GM06990 (cell line): ENCODE measurements at regions not wholly inside any gene's neighbourhood (a gene's known extent, or its start where the extent isn't known, plus 50 kb on each side); places are given as distances from the start of the nearest gene placed in this dataset.

Experiments
- DNase-seq: peaks from one replicate; pipeline ENCODE4 v3.0.0-alpha.2; 2011; ENCODE audit not compliant: insufficient read length; ENCODE audit errors: extremely low read depth
- H3K27me3 ChIP-seq: replicated peaks from 2 replicates; pipeline ENCODE4 v1.6.0; 2011; ENCODE audit warnings: low read length; ENCODE audit not compliant: control insufficient read depth, insufficient read depth
- H3K36me3 ChIP-seq: 2 replicates; pipeline ENCODE4 v1.5.1; 2011; ENCODE audit warnings: low read length; ENCODE audit not compliant: control insufficient read depth, insufficient read depth
- H3K4me3 ChIP-seq: replicated peaks from 2 replicates; pipeline ENCODE4 v1.5.1; 2011; ENCODE audit warnings: low read depth, mild to moderate bottlenecking, control low read depth, low read length
- TF ChIP-seq, protein P1 (sequence below): IDR thresholded peaks from 2 replicates; pipeline ENCODE4 v1.5.1; 2011; ENCODE audit warnings: low read length, control low read depth, mild to moderate bottlenecking, inconsistent platforms; ENCODE audit not compliant: insufficient read depth, poor library complexity, severe bottlenecking

DNA sequence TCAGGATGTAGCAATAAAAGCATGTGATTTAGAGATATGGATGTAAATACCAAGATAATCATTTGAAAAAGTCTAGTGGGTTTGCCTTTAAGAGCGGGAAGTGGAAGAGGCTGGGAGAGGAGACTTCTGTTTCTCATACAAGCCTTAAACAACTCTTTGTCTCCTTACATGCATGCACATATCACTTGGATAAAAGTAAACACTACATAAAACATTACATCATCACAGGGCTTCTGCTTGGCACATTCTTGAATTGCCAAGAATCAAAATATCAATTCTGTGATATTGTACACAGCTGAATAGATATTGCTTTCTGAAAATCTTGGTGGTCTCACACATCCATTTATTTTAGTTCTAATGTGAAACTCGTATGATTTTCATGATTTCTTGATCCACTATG is 57.6 kb downstream of the FOXD1 start:
- DNase-seq = no peak
- TF ChIP-seq, protein P1, sequence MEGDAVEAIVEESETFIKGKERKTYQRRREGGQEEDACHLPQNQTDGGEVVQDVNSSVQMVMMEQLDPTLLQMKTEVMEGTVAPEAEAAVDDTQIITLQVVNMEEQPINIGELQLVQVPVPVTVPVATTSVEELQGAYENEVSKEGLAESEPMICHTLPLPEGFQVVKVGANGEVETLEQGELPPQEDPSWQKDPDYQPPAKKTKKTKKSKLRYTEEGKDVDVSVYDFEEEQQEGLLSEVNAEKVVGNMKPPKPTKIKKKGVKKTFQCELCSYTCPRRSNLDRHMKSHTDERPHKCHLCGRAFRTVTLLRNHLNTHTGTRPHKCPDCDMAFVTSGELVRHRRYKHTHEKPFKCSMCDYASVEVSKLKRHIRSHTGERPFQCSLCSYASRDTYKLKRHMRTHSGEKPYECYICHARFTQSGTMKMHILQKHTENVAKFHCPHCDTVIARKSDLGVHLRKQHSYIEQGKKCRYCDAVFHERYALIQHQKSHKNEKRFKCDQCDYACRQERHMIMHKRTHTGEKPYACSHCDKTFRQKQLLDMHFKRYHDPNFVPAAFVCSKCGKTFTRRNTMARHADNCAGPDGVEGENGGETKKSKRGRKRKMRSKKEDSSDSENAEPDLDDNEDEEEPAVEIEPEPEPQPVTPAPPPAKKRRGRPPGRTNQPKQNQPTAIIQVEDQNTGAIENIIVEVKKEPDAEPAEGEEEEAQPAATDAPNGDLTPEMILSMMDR = no peak
- H3K4me3 ChIP-seq = no peak overlapping the region
- no peaks in the 10 kb centered on the region for H3K36me3 ChIP-seq
- no peaks in the 10 kb centered on the region for H3K27me3 ChIP-seq

DNA sequence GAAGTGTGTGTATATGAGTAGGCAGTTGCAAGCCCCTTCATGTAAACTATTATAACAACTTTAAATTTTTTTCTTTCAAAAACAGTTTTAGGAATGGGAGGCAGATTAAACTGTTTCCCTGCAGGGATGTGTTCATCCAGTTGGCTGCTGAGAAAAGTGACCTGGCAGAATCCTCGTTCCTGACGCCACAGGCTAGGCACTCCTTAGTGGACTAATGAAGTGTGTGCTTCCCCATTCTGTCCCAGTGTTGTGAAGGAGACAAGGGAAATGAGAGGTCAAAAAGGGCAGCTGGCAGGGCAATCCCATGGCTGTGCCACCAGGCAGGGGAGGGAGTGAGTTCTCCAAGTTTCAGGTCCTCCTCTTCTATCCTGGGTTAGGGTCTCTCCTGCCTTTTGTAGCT is 59.8 kb downstream of the FOXD1 start:
- TF ChIP-seq, protein P1 = no peak
- no peak for DNase-seq
- Histone ChIP-seq H3K4me3 (no peak overlapping the region), H3K27me3 (no peaks in the 10 kb centered on the region), H3K36me3 (no peaks in the 10 kb centered on the region)

DNA sequence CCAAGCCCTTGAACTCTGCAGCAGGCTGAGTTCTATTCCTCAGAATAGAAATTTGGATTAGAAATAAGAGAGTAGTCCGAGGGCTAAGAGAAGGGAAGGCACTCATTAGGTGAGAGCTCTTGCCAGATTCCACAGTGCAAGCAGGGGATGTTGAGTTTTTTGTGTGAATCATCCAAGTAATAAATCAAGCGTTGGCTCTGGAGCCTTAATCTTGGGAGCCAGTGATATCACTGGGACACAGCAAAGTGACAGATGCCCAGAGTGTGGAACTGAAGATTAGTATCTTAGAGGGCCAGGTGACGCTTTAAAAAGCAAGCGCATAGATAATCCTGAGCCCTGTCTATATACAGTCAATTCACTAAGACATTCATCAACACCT is 60.3 kb downstream of the FOXD1 start:
- TF ChIP-seq, protein P1 = no peak
- Histone ChIP-seq H3K27me3 (no peaks in the 10 kb centered on the region), H3K4me3 (no peak overlapping the region), H3K36me3 (no peaks in the 10 kb centered on the region)
- no peak for DNase-seq

DNA sequence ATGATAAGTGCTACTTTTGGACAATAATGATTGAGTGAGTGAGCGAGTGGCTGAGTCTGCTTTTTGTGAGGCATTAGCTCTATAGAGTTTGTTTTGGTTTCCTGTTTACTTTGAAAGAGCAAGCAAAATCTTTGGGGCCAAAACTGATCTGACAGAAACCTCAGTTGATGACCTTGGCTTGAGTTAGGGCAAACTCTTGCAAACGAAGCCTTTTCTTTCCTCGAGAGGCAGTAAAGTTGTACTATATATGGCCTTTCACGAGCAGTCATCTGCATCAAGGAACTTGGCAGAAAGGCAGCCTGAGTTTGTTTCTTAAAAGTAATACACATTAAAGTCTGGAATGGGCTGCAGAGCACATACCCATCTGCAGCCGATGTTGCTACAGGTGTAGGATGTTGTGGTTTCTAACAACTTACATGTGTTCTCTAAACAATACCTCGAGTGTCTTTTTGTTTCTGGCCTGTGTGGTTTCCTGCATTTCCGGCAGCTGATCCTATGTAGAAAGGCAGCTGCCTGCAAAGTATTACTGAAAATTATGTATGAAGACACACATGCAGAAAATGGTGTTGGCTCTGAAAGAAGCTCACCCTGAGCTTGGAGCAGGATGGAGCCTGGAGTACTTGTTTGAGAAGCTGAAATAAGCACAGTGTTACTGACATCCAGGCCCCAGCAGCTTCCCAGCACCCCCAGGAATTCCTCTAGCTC is 60.8 kb downstream of the FOXD1 start:
- TF ChIP-seq, protein P1 = no peak
- Histone ChIP-seq H3K27me3 (no peaks in the 10 kb centered on the region), H3K36me3 (no peaks in the 10 kb centered on the region), H3K4me3 (no peak overlapping the region; the same call in 1 of the 2 replicates)
- DNase-seq = peak; percentile 44

DNA sequence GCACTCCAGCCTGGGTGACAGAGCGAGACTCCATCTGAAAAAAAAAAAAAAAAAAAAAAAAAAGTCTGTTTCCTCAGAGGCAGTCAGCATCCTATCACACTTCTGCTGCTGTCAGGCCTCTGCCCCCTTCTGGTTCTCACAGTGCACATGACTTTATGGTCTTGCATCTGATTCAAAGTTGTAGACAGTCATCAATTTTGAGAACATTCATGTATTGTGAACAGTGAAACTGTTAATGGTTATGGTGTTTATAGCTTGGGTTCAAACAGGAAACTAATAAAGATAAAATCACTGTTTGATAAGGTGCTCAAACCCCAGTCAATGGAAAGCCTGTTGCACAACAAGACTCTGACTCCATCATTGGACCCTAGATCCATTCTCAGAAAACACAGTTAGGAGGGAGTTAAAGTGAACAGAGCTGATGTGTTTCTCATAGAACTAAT is 61.4 kb downstream of the FOXD1 start:
- Histone ChIP-seq H3K27me3 (no peaks in the 10 kb centered on the region), H3K4me3 (no peak overlapping the region; the same call in 1 of the 2 replicates), H3K36me3 (no peaks in the 10 kb centered on the region)
- TF ChIP-seq, protein P1 = peak; percentile 40
- DNase-seq = no peak
